Left hindlimb (tissue), 1 donor: ENCODE measurements at regions not wholly inside any gene's neighbourhood (a gene's known extent, or its start where the extent isn't known, plus 50 kb on each side); places are given as distances from the start of the nearest gene placed in this dataset.
A peak's percentile ranks its signal among the peaks of the same experiment; 100 is the strongest.
"Not testable (repeated sequence)": the region's sequence is repeated elsewhere in the genome, so short reads cannot be mapped to it uniquely, and the experiment has no call there.

Experiments
- DNase-seq: peaks from one replicate; pipeline ENCODE4 v3.0.0-alpha.2; 2018

GRCh38 chr14:53249059-53249458 is 95.9 kb upstream of the DDHD1 start:
- DNase-seq, result no peak

- no peak for DNase-seq
These were observed 94.7 kb upstream of the DDHD1 start for GRCh38 chr14:53247596-53248370.

- DNase-seq, result not testable (repeated sequence)
These were observed 89.8 kb upstream of the DDHD1 start for GRCh38 chr14:53242898-53243297.

GRCh38 chr14:53237488-53237887 is 84.4 kb upstream of the DDHD1 start:
- no peak for DNase-seq

- no peak for DNase-seq
These were observed 83.6 kb upstream of the DDHD1 start for GRCh38 chr14:53236708-53237107.

- no peak for DNase-seq
These were observed 78.0 kb upstream of the DDHD1 start for GRCh38 chr14:53231171-53231570.

GRCh38 chr14:53228966-53229365 is 75.8 kb upstream of the DDHD1 start:
- no peak for DNase-seq

GRCh38 chr14:53227154-53227718 is 74.1 kb upstream of the DDHD1 start:
- no peak for DNase-seq

- DNase-seq, result peak; percentile 43
These were observed 73.4 kb upstream of the DDHD1 start for GRCh38 chr14:53226553-53226952.

- no peak for DNase-seq
These were observed 67.8 kb upstream of the DDHD1 start for GRCh38 chr14:53220914-53221313.

- no peak for DNase-seq
These were observed 65.0 kb upstream of the DDHD1 start for GRCh38 chr14:53218161-53218560.

GRCh38 chr14:53217316-53217994 is 64.3 kb upstream of the DDHD1 start:
- peak; percentile 84 for DNase-seq

GRCh38 chr14:53216955-53217315 is 63.8 kb upstream of the DDHD1 start:
- DNase-seq, result not testable (repeated sequence)

- DNase-seq, result not testable (repeated sequence)
These were observed 63.4 kb upstream of the DDHD1 start for GRCh38 chr14:53216478-53216877.

GRCh38 chr14:53215101-53215500 is 62.0 kb upstream of the DDHD1 start:
- DNase-seq, result no peak

GRCh38 chr14:53214384-53214783 is 61.3 kb upstream of the DDHD1 start:
- DNase-seq, result no peak

- no peak for DNase-seq
These were observed 60.6 kb upstream of the DDHD1 start for GRCh38 chr14:53213761-53214160.

- DNase-seq, result no peak
These were observed 56.2 kb upstream of the DDHD1 start for GRCh38 chr14:53209370-53209769.
